GM12878 (cell line): ENCODE measurements at regions not wholly inside any gene's neighbourhood (a gene's known extent, or its start where the extent isn't known, plus 50 kb on each side); places are given as distances from the start of the nearest gene placed in this dataset.

Experiments
- ASH2L ChIP-seq: fragments of 300-600, 200-600 bp; sonication (generic); IDR thresholded peaks from 2 replicates; pipeline ENCODE4 v1.6.1; 2017; ENCODE audit warnings: low read depth, mild to moderate bottlenecking, borderline replicate concordance
- BCL11A ChIP-seq: IDR thresholded peaks from 2 replicates; pipeline ENCODE4 v1.6.1; 2011; ENCODE audit warnings: low read depth, low read length
- BCLAF1 ChIP-seq: fragments of 450-650 bp; IDR thresholded peaks from 2 replicates; pipeline ENCODE4 v1.6.1; 2017; ENCODE audit warnings: antibody characterized with exemption, mild to moderate bottlenecking, moderate library complexity
- BHLHE40 ChIP-seq, 2 experiments: fragments of 450-650 bp in 1 of 2; IDR thresholded peaks; 2 replicates each; pipeline ENCODE4 v1.6.1; 2011 to 2017; ENCODE audit warnings: low read depth in 2 of 2, borderline replicate concordance in 1 of 2, improper control_type of control experiment in 1 of 2, low read length in 1 of 2, mild to moderate bottlenecking in 1 of 2
- BRCA1 ChIP-seq: IDR thresholded peaks from 2 replicates; pipeline ENCODE4 v1.6.1; 2011; ENCODE audit warnings: low read depth, low read length, improper control_type of control experiment
- EED ChIP-seq: sonication (generic); IDR thresholded peaks from 2 replicates; pipeline ENCODE4 v1.6.1; 2016; ENCODE audit warnings: antibody characterized with exemption, low read depth
- HDAC6 ChIP-seq: fragments of 200-600 bp; sonication (generic); IDR thresholded peaks from one replicate; pipeline ENCODE4 v1.8.0; 2017; ENCODE audit warnings: antibody characterized with exemption; ENCODE audit not compliant: unreplicated experiment
- IKZF1 ChIP-seq: fragments of 450-650 bp; conservative IDR thresholded peaks from 2 replicates; pipeline ENCODE4 v1.6.1; 2017; ENCODE audit warnings: antibody characterized with exemption, mild to moderate bottlenecking
- IRF4 ChIP-seq: IDR thresholded peaks from 2 replicates; pipeline ENCODE4 v1.6.1; 2011; ENCODE audit warnings: low read depth, low read length
- KDM1A ChIP-seq: fragments of 200-600 bp; sonication (generic); IDR thresholded peaks from 2 replicates; pipeline ENCODE4 v1.6.1; 2016; ENCODE audit warnings: borderline replicate concordance
- NBN ChIP-seq: fragments of 450-650 bp; IDR thresholded peaks from 2 replicates; pipeline ENCODE4 v1.6.1; 2016
- PAX8 ChIP-seq: fragments of 450-650 bp; IDR thresholded peaks from 2 replicates; pipeline ENCODE4 v1.6.1; 2017; ENCODE audit warnings: mild to moderate bottlenecking, moderate library complexity
- PML ChIP-seq: IDR thresholded peaks from 2 replicates; pipeline ENCODE4 v1.6.1; 2012; ENCODE audit warnings: low read length, inconsistent platforms
- POLR2A ChIP-seq: IDR thresholded peaks from 2 replicates; pipeline ENCODE4 v1.6.1; 2011; ENCODE audit warnings: low read depth, mild to moderate bottlenecking, low read length
- POLR2AphosphoS2 ChIP-seq: IDR thresholded peaks from 2 replicates; pipeline ENCODE4 v1.6.1; 2011; ENCODE audit warnings: low read depth, mild to moderate bottlenecking, low read length, improper control_type of control experiment, moderate library complexity
- RCOR1 ChIP-seq: conservative IDR thresholded peaks from 2 replicates; pipeline ENCODE4 v1.6.1; 2012; ENCODE audit warnings: low read depth, low read length, improper control_type of control experiment
- REST ChIP-seq: IDR thresholded peaks from 2 replicates; pipeline ENCODE4 v1.6.1; 2012; ENCODE audit warnings: mild to moderate bottlenecking, low read depth, low read length
- SMC3 ChIP-seq: IDR thresholded peaks from 2 replicates; pipeline ENCODE4 v1.6.1; 2011; ENCODE audit warnings: low read length, improper control_type of control experiment, borderline replicate concordance
- SP1 ChIP-seq: IDR thresholded peaks from one replicate; pipeline ENCODE4 v1.6.1; 2011; ENCODE audit warnings: low read depth, low read length
- STAT1 ChIP-seq: fragments of 450-650 bp; conservative IDR thresholded peaks from 2 replicates; pipeline ENCODE4 v1.6.1; 2014; ENCODE audit warnings: antibody characterized with exemption, mild to moderate bottlenecking
- TARDBP ChIP-seq: IDR thresholded peaks from 2 replicates; pipeline ENCODE4 v1.6.1; 2016; ENCODE audit warnings: borderline replicate concordance
- TCF12 ChIP-seq: IDR thresholded peaks from 2 replicates; pipeline ENCODE4 v1.6.1; 2011; ENCODE audit warnings: low read depth, mild to moderate bottlenecking, low read length
- YBX1 ChIP-seq: fragments of 450-650 bp; IDR thresholded peaks from 2 replicates; pipeline ENCODE4 v1.6.1; 2016; ENCODE audit warnings: antibody characterized with exemption
- ZNF687 ChIP-seq: fragments of 450-650 bp; IDR thresholded peaks from 2 replicates; pipeline ENCODE4 v1.6.1; 2017; ENCODE audit warnings: mild to moderate bottlenecking, moderate library complexity

- TF ChIP-seq ZNF687: 0 out of 2 replicates have a peak, but pooled peaks have one; percentile 41
- TF ChIP-seq EED: peak; percentile 94
- TF ChIP-seq PAX8: no peak
- peak; percentile 69; the same call in 1 of the 2 replicates for TF ChIP-seq POLR2AphosphoS2
- no peak for TF ChIP-seq HDAC6
- TF ChIP-seq PML: no peak
- peak; percentile 26; the same call in 1 of the 2 replicates for TF ChIP-seq SMC3
- TF ChIP-seq KDM1A: no peak
- TF ChIP-seq STAT1: no peak
- TF ChIP-seq YBX1: no peak
- peak; percentile 90 for TF ChIP-seq IKZF1
- peak; percentile 83 for TF ChIP-seq NBN
- no peak for TF ChIP-seq IRF4
- TF ChIP-seq BHLHE40 (IDR thresholded peaks at IDR 0.05; ENCODE audit: borderline replicate concordance in 1 of 2, low read depth in 2 of 2, low read length in 1 of 2): peak; percentile 30 to 48; a peak in 2 of 4 replicates
- peak; percentile 39; the same call in 1 of the 2 replicates for TF ChIP-seq ASH2L
- TF ChIP-seq TCF12: peak; percentile 41; the same call in 1 of the 2 replicates
- TF ChIP-seq BCLAF1: no peak
- TF ChIP-seq TARDBP: no peak
- TF ChIP-seq BCL11A: peak; percentile 46; the same call in 1 of the 2 replicates
- no peak for TF ChIP-seq REST
- 0 out of 2 replicates have a peak, but pooled peaks have one; percentile 18 for TF ChIP-seq POLR2A
- no peak for TF ChIP-seq RCOR1
- no peak for TF ChIP-seq BRCA1
- TF ChIP-seq SP1: peak; percentile 25
Measured at GRCh38 chr14:71324767-71325272, 417.6 kb downstream of the PCNX1 start (continued).
